CD1c-positive myeloid dendritic cell (primary cell): ENCODE measurements at regions not wholly inside any gene's neighbourhood (a gene's known extent, or its start where the extent isn't known, plus 50 kb on each side); places are given as distances from the start of the nearest gene placed in this dataset.
"Not testable (repeated sequence)": the region's sequence is repeated elsewhere in the genome, so short reads cannot be mapped to it uniquely, and the experiment has no call there.

Source experiments
- DNase-seq: peaks from one replicate; pipeline ENCODE4 v3.0.0-alpha.2; 2016; ENCODE audit errors: extremely low spot score

GRCh38 chr3:181919375-181919774 lies 207.7 kb downstream of the SOX2 start:
- DNase-seq: no peak

GRCh38 chr3:181920409-181920808 lies 208.7 kb downstream of the SOX2 start:
- DNase-seq: no peak

DNA sequence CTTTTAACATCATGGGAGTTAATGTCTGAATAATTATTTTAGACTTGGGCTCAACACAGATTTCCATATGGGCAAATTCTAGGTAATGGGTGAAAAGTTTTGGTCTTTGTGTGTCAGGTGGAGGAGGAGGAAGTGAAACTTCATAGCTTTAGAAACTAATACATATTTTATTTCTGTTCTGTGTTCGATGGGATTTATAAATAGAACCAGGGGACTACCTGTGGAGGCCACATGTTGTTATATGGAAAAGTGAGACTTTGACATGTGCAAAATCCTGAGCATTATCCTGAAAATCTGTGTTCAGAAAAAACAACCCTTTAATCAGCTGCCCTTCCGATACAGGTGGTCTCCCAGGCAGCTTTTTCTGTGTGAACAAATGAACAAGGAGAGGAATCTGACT lies 209.5 kb downstream of the SOX2 start:
- no peak for DNase-seq

- DNase-seq: not testable (repeated sequence)
Observed at GRCh38 chr3:181925841-181926240, 214.1 kb downstream of the SOX2 start.

DNA sequence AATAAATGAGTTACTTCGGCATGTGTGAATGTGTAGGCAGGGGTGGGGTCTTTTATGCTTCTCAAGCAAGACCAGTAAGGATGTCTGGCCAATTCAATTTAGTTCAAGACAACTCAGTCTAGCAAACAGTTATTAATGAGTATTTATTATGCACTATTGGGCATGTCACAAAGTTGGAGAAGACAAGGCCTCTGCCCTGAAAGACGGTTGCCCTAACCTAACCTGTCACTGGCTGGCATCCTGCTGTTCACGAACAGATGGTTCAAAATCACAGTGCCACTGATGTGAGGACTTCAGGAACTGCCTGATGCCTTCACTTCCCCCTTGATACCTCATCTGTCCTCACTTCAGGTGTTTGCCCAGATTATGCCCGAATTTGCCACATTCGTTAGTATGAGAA lies 217.8 kb downstream of the SOX2 start:
- no peak for DNase-seq

- DNase-seq: no peak
Observed at GRCh38 chr3:181930105-181930504, 218.4 kb downstream of the SOX2 start.

GRCh38 chr3:181932039-181932438 lies 220.3 kb downstream of the SOX2 start:
- DNase-seq: no peak

GRCh38 chr3:181933052-181933618 lies 221.4 kb downstream of the SOX2 start:
- no peak for DNase-seq

DNA sequence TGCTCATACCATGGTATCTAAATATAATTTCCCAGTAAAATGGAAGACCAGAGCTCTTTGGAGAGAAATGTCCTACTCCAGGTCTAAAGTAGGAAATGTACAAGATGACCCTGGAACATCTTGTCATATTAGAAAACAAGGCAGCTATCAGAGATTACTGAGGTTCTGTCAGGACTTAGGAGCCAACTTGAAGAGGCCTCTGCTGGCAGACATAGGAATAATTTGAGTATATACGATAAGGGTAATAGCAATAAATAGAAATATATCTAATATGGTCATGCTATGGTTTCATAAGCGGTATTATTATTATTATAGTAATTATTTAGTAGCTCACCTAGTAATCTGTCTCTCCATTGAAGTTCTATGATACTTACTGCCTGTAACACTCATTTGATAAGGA lies 224.2 kb downstream of the SOX2 start:
- no peak for DNase-seq

GRCh38 chr3:181936774-181937173 lies 225.0 kb downstream of the SOX2 start:
- no peak for DNase-seq

DNA sequence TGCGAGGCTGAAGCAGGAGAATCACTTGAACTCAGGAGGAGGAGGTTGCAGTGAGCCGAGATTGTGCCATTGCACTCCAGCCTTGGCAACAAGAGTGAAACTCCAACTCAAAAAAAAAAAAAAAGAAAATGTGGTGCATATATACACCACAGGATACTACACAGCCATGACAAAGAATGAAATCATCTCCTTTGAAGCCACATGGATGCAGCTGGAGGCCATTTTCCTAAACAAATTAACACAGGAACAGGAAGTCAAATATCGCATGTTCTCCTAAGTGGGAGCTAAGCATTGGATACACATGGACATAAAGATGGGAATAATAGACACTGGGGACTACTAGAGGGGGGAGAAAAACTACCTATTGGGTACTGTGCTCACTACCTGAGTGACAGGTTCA lies 226.9 kb downstream of the SOX2 start:
- not testable (repeated sequence) for DNase-seq

GRCh38 chr3:181940703-181941102 lies 229.0 kb downstream of the SOX2 start:
- no peak for DNase-seq

DNA sequence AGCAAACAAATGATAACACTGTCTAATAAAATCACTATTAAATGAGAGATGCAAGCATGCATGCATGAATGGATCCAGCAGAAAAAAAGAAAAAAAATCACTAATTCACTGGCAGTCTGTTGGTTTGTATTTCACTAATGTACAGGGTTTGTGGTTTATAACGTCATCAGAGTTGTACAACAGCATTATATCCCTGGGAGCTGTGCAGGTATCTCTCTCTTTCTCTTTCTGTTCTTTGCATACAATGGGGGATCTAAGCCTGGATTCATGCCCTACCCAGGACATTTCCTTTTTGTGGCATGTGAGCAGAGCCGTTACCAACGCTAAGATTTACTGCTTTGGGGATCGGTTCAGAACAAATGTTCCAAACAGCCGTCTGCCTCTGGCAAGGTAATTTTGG lies 229.5 kb downstream of the SOX2 start:
- no peak for DNase-seq

DNA sequence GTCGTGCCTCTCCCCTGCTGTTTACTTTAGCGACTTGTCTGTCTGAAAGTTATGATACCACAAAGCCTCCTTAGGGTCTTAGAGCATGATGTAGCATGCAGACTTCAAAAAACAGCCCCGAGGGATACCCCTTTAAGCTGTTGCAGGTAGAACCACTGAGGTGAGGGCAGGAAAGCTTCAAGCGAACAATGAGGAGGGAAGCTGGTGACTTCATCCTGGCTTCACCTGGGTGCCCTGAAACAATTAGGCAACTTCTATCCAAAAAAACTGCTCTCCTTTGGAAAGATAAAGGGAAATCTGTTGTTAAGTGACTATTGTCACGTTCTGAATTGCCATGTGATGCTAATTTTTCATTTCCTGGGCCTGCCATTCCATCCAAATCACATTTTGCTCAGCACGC lies 231.6 kb downstream of the SOX2 start:
- DNase-seq: no peak

- no peak for DNase-seq
Observed at GRCh38 chr3:181947606-181948005, 235.9 kb downstream of the SOX2 start.

DNA sequence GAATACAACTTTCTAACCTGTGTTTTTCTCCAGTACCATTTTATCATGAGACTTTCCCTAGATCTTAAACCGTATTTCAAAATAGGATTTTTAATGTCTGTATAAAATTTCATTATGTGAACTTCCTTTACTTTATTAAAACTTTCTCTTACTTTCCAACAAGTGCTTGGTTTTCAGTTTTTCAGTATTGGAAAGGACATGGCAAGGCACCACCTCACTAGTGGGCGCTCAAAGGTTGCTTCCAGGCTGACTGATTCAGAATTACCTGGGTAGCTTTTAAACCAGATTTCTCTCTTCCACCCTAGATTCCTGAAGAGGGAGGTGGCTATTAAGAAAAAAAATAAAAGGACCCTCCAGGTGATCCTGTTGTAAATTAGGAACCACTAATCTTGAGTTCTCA lies 236.6 kb downstream of the SOX2 start:
- DNase-seq: no peak

DNA sequence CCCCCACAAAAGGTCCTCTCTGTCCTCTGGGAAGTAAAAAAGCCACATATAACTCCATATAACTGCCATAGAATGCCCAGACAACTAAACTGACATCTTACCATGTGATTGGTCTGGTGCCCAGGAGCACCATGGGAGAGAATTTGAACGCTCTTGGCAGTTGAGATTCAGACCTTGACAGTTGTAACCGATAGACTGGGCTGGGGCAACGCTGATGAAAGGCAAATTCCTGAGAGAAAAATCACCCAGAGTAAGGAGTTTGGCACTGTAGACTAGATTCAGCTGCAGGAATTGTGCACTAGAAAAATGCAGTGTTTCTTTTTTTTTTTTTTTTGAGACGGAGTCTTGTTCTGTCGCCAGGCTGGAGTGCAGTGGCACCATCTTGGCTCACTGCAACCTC lies 240.5 kb downstream of the SOX2 start:
- DNase-seq: no peak

DNA sequence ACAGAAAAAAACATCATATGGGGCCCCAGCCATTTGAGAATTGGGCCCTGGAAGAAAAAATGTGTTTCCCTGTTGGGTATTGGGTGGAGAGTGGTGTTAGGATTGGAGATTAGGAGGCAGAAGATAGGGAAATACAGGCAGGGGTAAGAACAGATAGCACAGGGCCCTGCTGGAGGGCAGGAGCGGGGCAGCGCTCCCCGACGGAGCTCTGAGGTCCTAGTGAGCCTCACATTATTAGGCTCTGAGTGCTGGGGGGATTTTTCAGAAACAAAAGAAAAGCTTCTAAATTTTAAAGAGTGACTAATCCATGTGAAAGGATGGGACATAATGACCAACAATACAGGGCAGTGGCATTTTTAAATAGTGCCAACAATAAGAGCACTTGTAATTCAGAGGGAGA lies 241.2 kb downstream of the SOX2 start:
- no peak for DNase-seq

DNA sequence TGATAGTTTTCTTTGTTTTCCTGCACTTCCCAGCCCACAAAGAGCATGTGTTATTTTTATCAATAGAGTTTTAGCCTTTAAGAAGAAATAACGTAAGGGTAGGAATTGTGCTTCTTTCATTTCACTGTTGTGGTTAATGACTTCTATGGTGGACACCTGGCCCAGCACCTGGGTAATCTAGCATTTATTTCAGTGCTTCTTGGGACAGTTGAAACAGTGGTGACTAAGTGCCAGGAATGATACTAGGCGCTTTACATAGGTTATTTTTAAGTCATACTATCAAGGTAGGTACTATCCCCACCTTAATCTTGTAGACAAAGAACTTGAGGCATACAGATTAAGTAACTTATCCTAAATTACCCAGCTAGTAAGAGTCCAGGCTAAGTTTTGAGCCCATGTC lies 243.8 kb downstream of the SOX2 start:
- DNase-seq: no peak

DNA sequence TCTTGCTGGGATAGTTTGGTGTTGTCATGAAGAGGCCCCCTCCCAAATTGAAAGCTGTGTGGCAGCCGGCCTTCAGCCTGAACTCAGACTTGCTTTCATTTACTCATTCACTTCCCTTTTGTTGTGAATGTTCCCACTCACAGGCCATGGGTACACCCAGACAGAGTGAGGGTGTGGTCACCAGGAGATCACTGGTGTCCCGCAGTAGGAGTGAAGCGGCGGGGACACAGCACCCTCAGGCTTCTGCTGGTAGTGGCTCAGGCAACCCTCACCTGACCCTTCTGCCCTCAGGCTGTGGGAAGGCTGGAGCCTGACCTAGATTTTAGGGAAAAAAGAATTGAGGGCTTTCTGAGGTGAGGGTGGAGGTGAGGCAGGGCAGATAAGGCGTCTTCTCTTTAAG lies 244.4 kb downstream of the SOX2 start:
- DNase-seq: no peak

DNA sequence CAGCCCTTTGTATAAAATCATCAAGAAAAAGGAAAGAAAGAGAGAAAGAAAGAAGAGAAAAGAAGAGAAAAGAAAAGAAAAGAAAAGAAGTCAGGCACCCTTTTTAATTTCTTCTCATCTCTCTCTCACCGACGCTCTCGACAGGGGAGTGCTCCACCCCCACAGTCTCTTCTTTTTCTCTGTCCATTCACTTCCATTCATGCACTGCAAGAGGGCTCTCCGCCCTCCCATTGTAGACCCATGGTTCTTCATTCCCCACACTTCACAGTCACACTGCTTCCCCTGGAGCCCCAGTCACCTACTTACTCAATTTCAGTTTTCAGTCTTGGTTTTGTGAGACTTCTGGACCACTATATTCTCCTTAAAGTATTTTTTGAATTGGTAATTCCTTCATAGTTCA lies 254.7 kb downstream of the SOX2 start:
- no peak for DNase-seq

DNA sequence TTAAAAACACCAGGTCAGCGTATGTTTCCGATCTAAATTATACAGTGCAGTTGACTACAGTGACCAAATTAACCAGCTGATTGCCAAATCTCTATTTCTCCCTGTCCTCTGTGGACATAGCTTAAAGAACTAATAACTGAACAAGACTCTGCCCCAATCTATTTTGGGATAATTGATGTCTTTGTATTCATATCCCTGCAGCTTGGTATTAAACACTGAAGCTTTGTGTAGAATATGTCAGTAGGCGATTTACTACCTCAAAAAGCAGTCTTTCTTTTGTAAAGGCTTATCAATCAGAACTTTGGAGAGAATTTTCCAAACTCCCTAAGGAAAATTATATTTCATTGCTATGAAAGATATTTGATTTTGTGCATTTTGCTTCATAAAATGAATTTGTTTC lies 258.2 kb downstream of the SOX2 start:
- DNase-seq: no peak

- no peak for DNase-seq
Observed at GRCh38 chr3:181971424-181971823, 259.7 kb downstream of the SOX2 start.

GRCh38 chr3:181974198-181974597 lies 262.5 kb downstream of the SOX2 start:
- DNase-seq: no peak

- DNase-seq: no peak
Observed at GRCh38 chr3:181976526-181976925, 264.8 kb downstream of the SOX2 start.
